H9 (cell line): ENCODE measurements at regions not wholly inside any gene's neighbourhood (a gene's known extent, or its start where the extent isn't known, plus 50 kb on each side); places are given as distances from the start of the nearest gene placed in this dataset.

ENCODE experiments used
- DNase-seq: peaks from one replicate; pipeline ENCODE4 v3.0.0-alpha.2; 2017
- H2AFZ ChIP-seq: one replicate; pipeline ENCODE4 v1.6.1; 2013; ENCODE audit warnings: mild to moderate bottlenecking, low read length, control low read depth, moderate library complexity
- H2AK5ac ChIP-seq: 2 replicates; pipeline ENCODE4 v1.6.1; 2013; ENCODE audit warnings: low read length, control low read depth, mixed read lengths; ENCODE audit not compliant: insufficient read length
- H2BK120ac ChIP-seq: one replicate; pipeline ENCODE4 v1.6.1; 2013; ENCODE audit warnings: low read depth, mild to moderate bottlenecking, low read length, control low read depth, inconsistent platforms; ENCODE audit not compliant: poor library complexity, severe bottlenecking
- H2BK12ac ChIP-seq: 2 replicates; pipeline ENCODE4 v1.6.1; 2013; ENCODE audit warnings: low read length, control low read depth, mixed read lengths, low read depth; ENCODE audit not compliant: insufficient read length
- H2BK15ac ChIP-seq: 2 replicates; pipeline ENCODE4 v1.6.1; 2013; ENCODE audit warnings: low read depth, low read length, control low read depth
- H2BK20ac ChIP-seq: one replicate; pipeline ENCODE4 v1.6.1; 2013; ENCODE audit warnings: low read depth, mild to moderate bottlenecking, low read length, control low read depth, inconsistent platforms; ENCODE audit not compliant: poor library complexity, severe bottlenecking
- H2BK5ac ChIP-seq: 2 replicates; pipeline ENCODE4 v1.6.1; 2013; ENCODE audit warnings: low read length, control low read depth, mixed read lengths; ENCODE audit not compliant: insufficient read length
- H3K14ac ChIP-seq: 2 replicates; pipeline ENCODE4 v1.6.1; 2013; ENCODE audit warnings: low read length, control low read depth; ENCODE audit not compliant: insufficient read depth
- H3K18ac ChIP-seq: 2 replicates; pipeline ENCODE4 v1.6.1; 2013; ENCODE audit warnings: low read depth, mild to moderate bottlenecking, mixed read lengths, low read length, control low read depth; ENCODE audit not compliant: insufficient read length
- H3K23ac ChIP-seq: 2 replicates; pipeline ENCODE4 v1.6.1; 2013; ENCODE audit warnings: low read length, control low read depth, mixed read lengths, low read depth; ENCODE audit not compliant: insufficient read length
- H3K23me2 ChIP-seq: 2 replicates; pipeline ENCODE4 v1.6.1; 2013; ENCODE audit warnings: low read depth, mild to moderate bottlenecking, mixed read lengths, low read length, control low read depth; ENCODE audit not compliant: insufficient read length, poor library complexity, severe bottlenecking
- H3K27ac ChIP-seq: 2 replicates; pipeline ENCODE4 v1.5.1; 2013; ENCODE audit warnings: low read length, control low read depth, mixed read lengths, low read depth; ENCODE audit not compliant: insufficient read length
- H3K27me3 ChIP-seq: 2 replicates; pipeline ENCODE4 v1.6.1; 2013; ENCODE audit warnings: low read length, control low read depth, inconsistent platforms; ENCODE audit not compliant: insufficient read depth
- H3K4ac ChIP-seq: 2 replicates; pipeline ENCODE4 v1.6.1; 2013; ENCODE audit warnings: low read depth, mild to moderate bottlenecking, control low read depth, inconsistent platforms, low read length, moderate library complexity
- H3K4me1 ChIP-seq: 2 replicates; pipeline ENCODE4 v1.6.1; 2013; ENCODE audit warnings: low read length, control low read depth, inconsistent platforms; ENCODE audit not compliant: insufficient read depth
- H3K4me2 ChIP-seq: 2 replicates; pipeline ENCODE4 v1.6.1; 2013; ENCODE audit warnings: low read length, control low read depth, mixed read lengths; ENCODE audit not compliant: insufficient read length, insufficient read depth
- H3K56ac ChIP-seq: 2 replicates; pipeline ENCODE4 v1.6.1; 2013; ENCODE audit warnings: low read depth, mild to moderate bottlenecking, mixed read lengths, low read length, control low read depth; ENCODE audit not compliant: insufficient read length
- H3K79me1 ChIP-seq: 2 replicates; pipeline ENCODE4 v1.6.1; 2013; ENCODE audit warnings: low read depth, mild to moderate bottlenecking, moderate library complexity, low read length, control low read depth, inconsistent platforms; ENCODE audit not compliant: insufficient read depth, poor library complexity, severe bottlenecking
- H3K79me2 ChIP-seq: 2 replicates; pipeline ENCODE4 v1.6.1; 2013; ENCODE audit warnings: low read length, control low read depth, inconsistent platforms; ENCODE audit not compliant: insufficient read depth
- H3K9ac ChIP-seq: 2 replicates; pipeline ENCODE4 v1.6.1; 2013; ENCODE audit warnings: low read length, control low read depth, mixed read lengths; ENCODE audit not compliant: insufficient read length; ENCODE audit errors: extremely low read depth
- H3K9me3 ChIP-seq: one replicate; pipeline ENCODE4 v1.6.1; 2013; ENCODE audit warnings: low read depth, low read length, inconsistent platforms; ENCODE audit not compliant: control insufficient read depth
- H3T11ph ChIP-seq: one replicate; pipeline ENCODE4 v1.6.1; 2013; ENCODE audit warnings: mild to moderate bottlenecking, low read length, control low read depth, inconsistent platforms
- H4K20me1 ChIP-seq: one replicate; pipeline ENCODE4 v1.6.1; 2013; ENCODE audit not compliant: control insufficient read depth, insufficient read length, insufficient read depth
- H4K5ac ChIP-seq: 2 replicates; pipeline ENCODE4 v1.6.1; 2013; ENCODE audit warnings: low read depth, mild to moderate bottlenecking, mixed read lengths, low read length, control low read depth; ENCODE audit not compliant: insufficient read length
- H4K8ac ChIP-seq: replicated peaks from 2 replicates; pipeline ENCODE4 v1.6.1; 2013; ENCODE audit warnings: low read length, control low read depth, mixed read lengths, low read depth; ENCODE audit not compliant: insufficient read length
- H4K91ac ChIP-seq: 2 replicates; pipeline ENCODE4 v1.6.1; 2013; ENCODE audit warnings: low read depth, mild to moderate bottlenecking, moderate library complexity, mixed read lengths, low read length, control low read depth; ENCODE audit not compliant: insufficient read length
- H3K27ac Mint-ChIP-seq, 3 experiments: 2 replicates in 2 of 3; 3 replicates in 1 of 3; pipeline ENCODE4 v1.8.0; 2020 to 2021; ENCODE audit warnings: mixed read lengths in 3 of 3, mild to moderate bottlenecking in 1 of 3, moderate library complexity in 1 of 3
- H3K27me3 Mint-ChIP-seq: 2 replicates; pipeline ENCODE4 v1.8.0; 2021; ENCODE audit warnings: low read depth, mild to moderate bottlenecking, moderate library complexity, mixed read lengths
- H3K36me3 Mint-ChIP-seq, 3 experiments: 2 replicates in 2 of 3; 3 replicates in 1 of 3; pipeline ENCODE4 v1.8.0; 2020 to 2021; ENCODE audit warnings: low read depth in 3 of 3, mixed read lengths in 3 of 3; ENCODE audit not compliant: insufficient read depth in 1 of 3
- H3K4me1 Mint-ChIP-seq, 2 experiments: 2 replicates each; pipeline ENCODE4 v1.8.0; 2020; ENCODE audit warnings: mixed read lengths in 2 of 2
- H3K4me3 Mint-ChIP-seq, 2 experiments: 2 replicates in 1 of 2; 3 replicates in 1 of 2; pipeline ENCODE4 v1.8.0; 2020 to 2021; ENCODE audit warnings: mild to moderate bottlenecking in 2 of 2, mixed read lengths in 2 of 2, moderate library complexity in 1 of 2
- H3K9me3 Mint-ChIP-seq, 2 experiments: 2 replicates in 1 of 2; 3 replicates in 1 of 2; pipeline ENCODE4 v1.8.0; 2020; ENCODE audit warnings: mild to moderate bottlenecking in 2 of 2, mixed read lengths in 2 of 2, moderate library complexity in 1 of 2
- WGBS: extraction: QIAGEN DNeasy Blood & Tissue Kit; methylation state at CpG from one replicate; pipeline ENCODE4 v1.1.7; 2013; ENCODE audit warnings: missing lambda C conversion rate, low lambda C conversion rate, mixed read lengths; ENCODE audit not compliant: insufficient read length; ENCODE audit errors: extremely low coverage; 5-methylcytosine and 5-hydroxymethylcytosine counted together
- TF ChIP-seq, protein P1 (sequence below): fragments of 200-600 bp; sonication (generic); conservative IDR thresholded peaks from 3 replicates; pipeline ENCODE4 v1.8.0; 2021; ENCODE audit warnings: antibody characterized with exemption, mild to moderate bottlenecking

DNA sequence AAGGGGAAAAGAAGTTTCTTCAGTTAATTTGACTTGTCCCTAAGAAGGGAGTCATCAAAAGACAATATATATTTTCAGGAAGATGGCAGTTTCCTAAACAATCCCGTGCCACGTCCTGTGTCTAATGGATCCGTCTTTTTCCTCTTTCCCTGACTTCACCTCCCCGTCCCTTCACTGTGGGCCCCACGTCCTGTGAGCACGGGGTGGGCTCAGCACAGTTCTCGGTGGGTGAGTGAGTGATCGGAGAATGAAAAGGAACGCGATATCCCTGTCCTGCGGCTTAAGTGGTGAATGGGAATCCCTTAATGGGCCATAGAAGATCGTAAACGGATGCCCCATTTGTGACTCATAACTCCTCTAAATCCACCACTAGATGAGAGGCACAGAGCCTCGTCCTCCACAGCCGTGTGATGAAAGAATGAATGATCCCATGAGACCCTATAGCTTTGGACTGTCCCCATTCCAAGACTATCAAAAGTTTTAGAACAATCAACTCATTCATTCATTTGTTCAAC is 63.5 kb upstream of the PITRM1 start:
- peaks cover 10% of the 10 kb centered on the region for H3K27me3 Mint-ChIP-seq

More for the DNA sequence above, 63.5 kb upstream of the PITRM1 start:
- no peak overlapping the region for H3K4ac ChIP-seq
- H3K79me2 ChIP-seq, result no peaks in the 10 kb centered on the region
- no peak overlapping the region for H3K56ac ChIP-seq
- no peak overlapping the region for H3K27ac ChIP-seq
- H3K9me3 ChIP-seq, result no peaks in the 10 kb centered on the region
- no peaks in the 10 kb centered on the region for H3K79me1 ChIP-seq
- no peak overlapping the region for H3K9ac ChIP-seq
- H3K4me1 ChIP-seq, result no peaks in the 10 kb centered on the region
- Mint-ChIP-seq H3K4me3 (no peak overlapping the region), H3K27ac (no peak overlapping the region), H3K36me3 (no peaks in the 10 kb centered on the region; a peak in 1 of 7 replicates), H3K9me3 (peaks cover 0 to 2% of the 10 kb centered on the region in 2 experiments; a peak in 4 of 5 replicates), H3K4me1 (peaks cover 6% of the 10 kb centered on the region in 2 experiments)
- no peak overlapping the region for H3K23ac ChIP-seq
- H3K14ac ChIP-seq, result no peak overlapping the region
- H4K20me1 ChIP-seq, result no peaks in the 10 kb centered on the region
- no peak overlapping the region for H3K4me2 ChIP-seq
- no peaks in the 10 kb centered on the region for H3K27me3 ChIP-seq
- no peak overlapping the region for H2BK20ac ChIP-seq
- no peak overlapping the region for H4K5ac ChIP-seq
- H2BK120ac ChIP-seq, result no peak overlapping the region
- no peak overlapping the region for H2BK12ac ChIP-seq
- H4K8ac ChIP-seq, result no peak overlapping the region
- H3K18ac ChIP-seq, result no peak overlapping the region
- TF ChIP-seq, protein P1, sequence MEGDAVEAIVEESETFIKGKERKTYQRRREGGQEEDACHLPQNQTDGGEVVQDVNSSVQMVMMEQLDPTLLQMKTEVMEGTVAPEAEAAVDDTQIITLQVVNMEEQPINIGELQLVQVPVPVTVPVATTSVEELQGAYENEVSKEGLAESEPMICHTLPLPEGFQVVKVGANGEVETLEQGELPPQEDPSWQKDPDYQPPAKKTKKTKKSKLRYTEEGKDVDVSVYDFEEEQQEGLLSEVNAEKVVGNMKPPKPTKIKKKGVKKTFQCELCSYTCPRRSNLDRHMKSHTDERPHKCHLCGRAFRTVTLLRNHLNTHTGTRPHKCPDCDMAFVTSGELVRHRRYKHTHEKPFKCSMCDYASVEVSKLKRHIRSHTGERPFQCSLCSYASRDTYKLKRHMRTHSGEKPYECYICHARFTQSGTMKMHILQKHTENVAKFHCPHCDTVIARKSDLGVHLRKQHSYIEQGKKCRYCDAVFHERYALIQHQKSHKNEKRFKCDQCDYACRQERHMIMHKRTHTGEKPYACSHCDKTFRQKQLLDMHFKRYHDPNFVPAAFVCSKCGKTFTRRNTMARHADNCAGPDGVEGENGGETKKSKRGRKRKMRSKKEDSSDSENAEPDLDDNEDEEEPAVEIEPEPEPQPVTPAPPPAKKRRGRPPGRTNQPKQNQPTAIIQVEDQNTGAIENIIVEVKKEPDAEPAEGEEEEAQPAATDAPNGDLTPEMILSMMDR, result no peak
- no peak for DNase-seq
- H3K23me2 ChIP-seq, result no peaks in the 10 kb centered on the region
- no peak overlapping the region for H2BK5ac ChIP-seq
- no peak overlapping the region for H3T11ph ChIP-seq
- H2AK5ac ChIP-seq, result no peak overlapping the region
- no CpG with 5 or more reads among the region's 15 CpGs for whole genome bisulfite sequencing
- no peak overlapping the region for H2AFZ ChIP-seq
- H2BK15ac ChIP-seq, result no peak overlapping the region
- no peak overlapping the region for H4K91ac ChIP-seq
